ENCODE measurements at regions not wholly inside any gene's neighbourhood (a gene's known extent, or its start where the extent isn't known, plus 50 kb on each side); places are given as distances from the start of the nearest gene placed in this dataset.

DNA sequence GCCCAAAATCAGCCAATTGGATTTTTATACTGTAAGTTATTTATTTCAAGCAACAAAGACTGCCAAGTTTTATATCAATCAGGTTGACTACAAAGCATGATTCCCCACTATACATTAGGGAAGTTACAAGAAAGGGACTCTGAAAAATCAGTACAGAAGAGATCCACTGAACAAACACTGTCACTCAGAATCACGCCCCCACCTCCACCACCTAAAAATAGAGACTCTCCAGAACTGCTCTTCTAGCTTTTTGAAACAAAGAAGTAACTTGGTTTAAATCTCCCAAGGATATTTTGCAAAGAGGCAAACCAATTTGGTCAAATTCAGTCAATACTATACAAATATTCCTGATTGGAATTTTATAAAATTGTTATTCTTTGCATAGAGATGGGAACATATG lies 438.0 kb downstream of the HTR1A start:
- RAD21 ChIA-PET (ENCODE audit: unreplicated experiment), result no interaction called here
- POLR2A ChIA-PET, result no interaction called here
- FAIRE-seq (no peak), DNase-seq (ENCODE audit: low read depth, low spot score) (no peak), ATAC-seq (no peak)
- Histone ChIP-seq H3K27ac (ENCODE audit: control insufficient read depth, insufficient read depth) (no peak overlapping the region), H3K4me2 (ENCODE audit: control insufficient read depth, insufficient read depth) (no peak overlapping the region), H3K27me3 (replicated peaks in 1 of 2; ENCODE audit: control insufficient read depth in 2 of 2, insufficient read depth in 2 of 2, low read length in 1 of 2) (no peaks in the 10 kb centered on the region), H3K9me3 (replicated peaks; ENCODE audit: control insufficient read depth, insufficient read depth, low read length) (no peaks in the 10 kb centered on the region; the same call in 2 of the 3 replicates), H4K20me1 (ENCODE audit: control insufficient read depth, insufficient read depth) (no peaks in the 10 kb centered on the region), H3K4me1 (ENCODE audit: control insufficient read depth, insufficient read depth, low read length) (no peaks in the 10 kb centered on the region), H2AFZ (ENCODE audit: control insufficient read depth, low read depth, low read length) (no peak overlapping the region), H3K36me3 (ENCODE audit: control insufficient read depth in 2 of 2, insufficient read depth in 2 of 2, low read length in 1 of 2) (no peaks in the 10 kb centered on the region), H3K9ac (ENCODE audit: control insufficient read depth, insufficient read depth, low read length) (no peak overlapping the region), H3K79me2 (ENCODE audit: control insufficient read depth, insufficient read depth, low read length) (no peaks in the 10 kb centered on the region), H3K4me3 (no peak overlapping the region)
- SMC1A ChIA-PET (ENCODE audit: uncharacterized antibody, unreplicated experiment), result interaction anchor here (1.0 kb wide), 1 partner anchor 9 kb away, joined by 3 read pairs; no protein-coding TSS in a partner anchor
- TF ChIP-seq CEBPZ (IDR thresholded peaks at IDR 0.05; ENCODE audit: low read depth, low read length) (no peak), KLF5 (IDR thresholded peaks at IDR 0.05; ENCODE audit: partially characterized antibody) (no peak), BHLHE40 (IDR thresholded peaks at IDR 0.05; ENCODE audit: borderline replicate concordance in 1 of 2, low read depth in 2 of 2, low read length in 1 of 2) (no peak), SMARCA5 (IDR thresholded peaks at IDR 0.05) (no peak), NR2C2 (IDR thresholded peaks at IDR 0.05; ENCODE audit: borderline replicate concordance, control insufficient read depth, insufficient read length, low read depth) (no peak), YY1 (IDR thresholded peaks at IDR 0.05; ENCODE audit: low read depth, low read length) (no peak), SUPT20H (IDR thresholded peaks at IDR 0.05; ENCODE audit: borderline replicate concordance, control insufficient read depth, low read depth, low read length) (no peak), EZH2 (IDR thresholded peaks at IDR 0.05; ENCODE audit: borderline replicate concordance, control insufficient read depth, low read depth, low read length) (no peak), RBBP5 (conservative IDR thresholded peaks at IDR 0.05) (no peak)
- TF ChIP-seq, protein P1, sequence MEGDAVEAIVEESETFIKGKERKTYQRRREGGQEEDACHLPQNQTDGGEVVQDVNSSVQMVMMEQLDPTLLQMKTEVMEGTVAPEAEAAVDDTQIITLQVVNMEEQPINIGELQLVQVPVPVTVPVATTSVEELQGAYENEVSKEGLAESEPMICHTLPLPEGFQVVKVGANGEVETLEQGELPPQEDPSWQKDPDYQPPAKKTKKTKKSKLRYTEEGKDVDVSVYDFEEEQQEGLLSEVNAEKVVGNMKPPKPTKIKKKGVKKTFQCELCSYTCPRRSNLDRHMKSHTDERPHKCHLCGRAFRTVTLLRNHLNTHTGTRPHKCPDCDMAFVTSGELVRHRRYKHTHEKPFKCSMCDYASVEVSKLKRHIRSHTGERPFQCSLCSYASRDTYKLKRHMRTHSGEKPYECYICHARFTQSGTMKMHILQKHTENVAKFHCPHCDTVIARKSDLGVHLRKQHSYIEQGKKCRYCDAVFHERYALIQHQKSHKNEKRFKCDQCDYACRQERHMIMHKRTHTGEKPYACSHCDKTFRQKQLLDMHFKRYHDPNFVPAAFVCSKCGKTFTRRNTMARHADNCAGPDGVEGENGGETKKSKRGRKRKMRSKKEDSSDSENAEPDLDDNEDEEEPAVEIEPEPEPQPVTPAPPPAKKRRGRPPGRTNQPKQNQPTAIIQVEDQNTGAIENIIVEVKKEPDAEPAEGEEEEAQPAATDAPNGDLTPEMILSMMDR (IDR thresholded peaks at IDR 0.05 in 2 of 3, conservative IDR thresholded peaks at IDR 0.05 in 1 of 3; ENCODE audit: control insufficient read depth in 2 of 3, extremely low read depth in 1 of 3, insufficient read depth in 1 of 3, low read depth in 3 of 3, low read length in 3 of 3), result no peak
- no TSS peak for BruUV-seq (replicated peaks)
- CTCF ChIA-PET, result interaction anchor here (1.5 kb wide), 1 partner anchor 18 kb away, joined by 3 read pairs; no protein-coding TSS in a partner anchor
- 0% methylated on average over 1 of the region's 1 CpG for WGBS (ENCODE audit: insufficient coverage, insufficient replicate concordance, low lambda C conversion rate, missing lambda C conversion rate)
- intact Hi-C loops (cut with micrococcal nuclease; ENCODE audit: unreplicated experiment), result no loop called here
- in situ Hi-C loops (cut with MboI), result no loop called here

Measured in GM12878 (cell line).